GM19238 (cell line): ENCODE measurements at regions not wholly inside any gene's neighbourhood (a gene's known extent, or its start where the extent isn't known, plus 50 kb on each side); places are given as distances from the start of the nearest gene placed in this dataset.
"Not testable (repeated sequence)": the region's sequence is repeated elsewhere in the genome, so short reads cannot be mapped to it uniquely, and the experiment has no call there.

ENCODE experiments used
- DNase-seq: peaks from one replicate; pipeline ENCODE4 v3.0.0; 2011; ENCODE audit warnings: low spot score; ENCODE audit not compliant: insufficient read length

DNA sequence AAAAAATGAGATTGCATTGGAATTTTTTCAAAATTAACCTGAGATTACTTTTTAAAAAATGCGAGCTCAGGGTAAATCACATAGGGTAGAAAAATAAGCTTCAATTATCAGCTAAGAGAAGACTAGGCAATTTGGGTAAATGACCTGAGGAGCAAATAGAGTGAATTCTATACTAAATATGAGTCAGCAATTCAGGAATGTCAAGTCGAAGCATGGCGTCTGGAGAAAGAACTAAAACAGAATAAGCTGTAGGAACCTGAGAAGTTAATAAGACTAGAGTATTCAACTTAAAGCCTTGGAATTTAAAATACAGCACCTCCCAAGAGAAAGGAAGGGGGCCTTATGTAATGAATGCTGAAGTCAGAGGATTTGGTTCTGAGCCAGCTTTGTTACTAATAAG lies 487.0 kb downstream of the SUCLG1 start:
- DNase-seq: no peak

DNA sequence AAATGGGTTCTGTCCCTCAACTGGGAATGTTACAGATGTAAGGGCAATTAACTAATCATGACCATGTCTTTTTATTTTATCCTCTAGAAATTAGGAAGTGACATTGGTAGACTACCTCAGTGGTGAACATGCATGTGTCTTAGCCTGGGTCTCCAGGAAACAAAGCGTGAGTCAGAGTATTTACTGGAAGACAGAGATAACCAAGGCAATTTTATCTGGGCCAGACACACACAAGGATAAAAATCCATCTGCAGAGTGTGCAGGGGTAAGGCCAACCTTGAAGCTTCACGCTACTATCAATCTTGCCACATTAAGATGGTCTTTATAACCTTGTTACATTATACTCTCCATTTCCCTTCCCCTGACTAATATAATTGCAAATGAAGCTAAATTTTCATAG lies 487.5 kb downstream of the SUCLG1 start:
- DNase-seq: no peak

DNA sequence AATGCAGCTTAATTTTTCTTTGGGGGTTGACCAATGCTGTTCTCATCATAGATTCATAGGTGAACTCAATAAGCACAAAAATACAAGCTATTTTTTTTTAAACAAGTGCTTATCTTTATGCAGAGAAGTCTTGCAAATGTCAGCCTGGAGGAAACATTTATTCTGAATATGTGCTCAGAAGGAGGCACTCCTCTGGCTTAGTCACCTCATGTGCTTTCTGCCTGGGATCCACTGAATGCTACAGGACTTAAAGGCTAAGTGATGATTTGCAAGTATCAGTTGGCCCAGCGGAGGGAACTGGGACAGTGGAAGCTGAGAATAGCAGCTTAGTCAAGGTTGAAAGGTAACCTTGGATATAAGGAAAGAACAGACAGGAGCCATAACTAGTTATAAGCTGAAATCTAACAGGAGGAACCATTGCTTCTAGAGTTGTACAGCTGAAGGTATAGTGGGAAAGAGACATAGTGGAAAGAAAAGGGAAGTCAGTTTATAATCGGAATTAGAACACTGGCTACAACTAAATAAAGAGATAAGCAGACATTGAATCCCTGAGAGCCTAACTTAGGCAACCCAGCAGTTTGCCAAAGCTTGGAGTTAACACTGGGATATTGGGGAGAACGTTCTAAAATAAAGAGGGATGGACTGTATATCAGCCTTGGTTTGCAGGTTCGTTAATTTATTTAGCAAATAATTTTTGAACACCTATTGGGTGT lies 488.7 kb downstream of the SUCLG1 start:
- no peak for DNase-seq

DNA sequence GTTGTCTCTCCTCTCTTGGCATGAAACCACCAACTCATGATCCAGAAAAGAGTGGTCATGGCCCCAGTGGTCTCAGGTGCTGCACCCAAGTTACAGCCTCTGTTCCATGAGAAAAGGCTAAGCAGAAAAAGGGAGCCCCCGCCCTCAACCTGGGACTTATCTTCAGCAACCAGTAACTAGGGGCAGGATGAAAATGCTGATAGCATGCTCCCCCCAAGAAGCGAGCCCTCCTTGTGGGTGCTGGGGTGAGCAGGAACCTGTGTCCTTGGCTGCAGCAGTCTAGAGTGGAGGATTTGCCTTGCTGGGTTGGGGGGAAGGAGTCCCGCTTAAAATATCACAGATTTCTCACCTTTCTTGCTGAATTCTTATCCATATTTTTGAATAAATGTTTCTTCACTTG lies 490.0 kb downstream of the SUCLG1 start:
- DNase-seq: no peak

DNA sequence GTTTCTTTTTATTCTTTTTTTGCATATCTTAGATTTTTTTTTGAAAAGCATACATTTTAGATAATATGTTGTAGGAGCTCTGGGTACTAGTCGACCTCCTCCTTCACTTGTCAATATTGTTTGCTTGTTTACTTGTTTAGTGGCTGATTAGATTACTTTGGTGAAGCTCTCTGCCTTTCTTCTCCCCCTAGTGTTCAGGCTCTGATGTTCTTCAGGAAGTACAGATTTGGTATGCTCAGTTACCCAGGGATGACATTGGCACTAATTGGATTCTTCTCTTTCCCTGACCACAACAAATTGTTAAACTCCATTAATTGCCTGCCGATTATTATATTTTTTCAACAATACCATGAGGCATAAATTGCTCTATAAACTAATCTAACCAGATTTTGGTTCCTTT lies 491.2 kb downstream of the SUCLG1 start:
- no peak for DNase-seq

DNA sequence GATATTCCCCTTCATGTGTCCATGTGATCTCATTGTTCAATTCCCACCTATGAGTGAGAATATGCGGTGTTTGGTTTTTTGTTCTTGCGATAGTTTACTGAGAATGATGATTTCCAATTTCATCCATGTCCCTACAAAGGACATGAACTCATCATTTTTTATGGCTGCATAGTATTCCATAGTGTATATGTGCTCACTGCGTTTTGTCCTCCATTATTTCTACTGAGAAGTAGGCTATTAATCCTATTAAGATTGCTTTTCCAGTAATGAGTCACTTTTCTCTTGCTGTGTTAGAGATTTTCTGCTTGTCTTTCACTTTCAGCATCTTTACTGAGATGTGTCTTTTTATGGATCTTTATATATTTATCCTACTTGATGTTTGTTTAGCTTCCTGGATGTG lies 492.1 kb downstream of the SUCLG1 start:
- DNase-seq: not testable (repeated sequence)

DNA sequence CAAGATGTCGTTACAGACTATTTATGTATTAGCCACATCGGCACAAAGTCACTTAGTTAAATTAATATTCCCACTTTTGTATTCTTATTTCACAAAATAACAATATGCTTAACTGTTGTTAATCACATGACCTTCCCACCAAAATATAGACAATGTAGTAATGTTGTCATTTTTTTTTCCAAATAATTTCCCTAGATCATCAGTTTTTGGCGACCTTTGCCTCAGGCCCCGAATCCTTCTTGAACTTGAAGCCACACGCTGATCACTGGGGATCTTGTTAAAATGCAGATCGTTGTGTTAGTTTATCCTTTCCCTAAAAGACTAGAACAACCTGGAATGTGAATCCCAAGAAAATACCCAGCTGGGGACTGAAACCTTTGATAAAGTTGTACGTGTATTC lies 497.6 kb downstream of the SUCLG1 start:
- no peak for DNase-seq

DNA sequence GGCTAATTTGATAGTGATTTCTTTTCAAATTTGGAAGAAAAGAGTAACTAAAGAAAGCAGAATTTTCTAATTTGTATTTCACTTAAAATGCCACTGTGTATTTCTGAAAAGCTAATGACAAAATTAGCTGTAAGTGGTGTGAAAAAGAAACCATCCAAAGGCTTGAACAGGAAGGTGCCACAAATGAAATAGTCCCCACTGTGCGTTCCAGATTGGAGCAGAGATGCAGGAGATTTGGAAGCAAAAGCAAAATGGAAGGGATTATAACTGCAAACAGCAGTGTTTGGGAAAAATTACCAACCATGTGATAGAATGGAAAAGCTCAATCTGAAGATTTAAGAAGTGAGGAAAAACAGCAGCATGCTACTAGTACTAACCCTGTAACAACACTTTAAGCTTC lies 498.7 kb downstream of the SUCLG1 start:
- DNase-seq: no peak

DNA sequence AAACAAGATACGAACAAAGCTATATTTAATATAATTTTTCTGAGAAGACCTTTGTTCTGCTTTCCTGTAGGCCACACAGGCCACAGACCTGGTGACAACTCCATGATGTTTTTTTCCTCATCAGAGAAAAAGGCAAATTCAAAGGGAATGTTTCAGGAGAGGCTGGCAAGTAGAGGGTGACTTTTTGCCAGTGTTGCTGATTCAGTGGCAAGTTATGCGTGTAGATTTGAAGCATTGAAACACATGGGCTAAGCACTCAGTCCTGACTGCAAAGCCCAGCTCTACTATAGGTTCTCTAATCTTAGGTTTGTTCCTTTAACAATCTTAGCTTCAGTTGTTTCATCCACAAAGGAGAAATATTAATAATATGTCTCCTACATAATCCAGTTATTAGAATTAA lies 499.8 kb downstream of the SUCLG1 start:
- no peak for DNase-seq

DNA sequence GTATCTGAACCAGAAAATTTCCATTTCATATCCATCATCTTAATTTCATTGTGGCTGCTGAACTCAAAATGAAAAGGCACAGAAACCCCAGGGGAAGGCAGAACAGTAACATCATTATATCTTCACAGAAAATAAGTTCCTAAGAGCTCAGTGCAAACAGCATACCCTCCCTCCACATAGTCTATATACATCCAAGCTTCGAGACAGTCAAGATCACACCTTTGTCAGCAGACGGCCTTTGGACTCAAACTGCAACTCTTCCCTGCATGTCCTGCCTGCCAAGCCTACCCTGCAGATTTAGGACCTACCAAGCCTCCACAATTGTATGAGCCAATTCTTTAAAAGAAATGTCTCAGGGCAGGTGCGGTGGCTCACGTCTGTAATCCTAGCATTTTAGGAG lies 502.1 kb downstream of the SUCLG1 start:
- no peak for DNase-seq

DNA sequence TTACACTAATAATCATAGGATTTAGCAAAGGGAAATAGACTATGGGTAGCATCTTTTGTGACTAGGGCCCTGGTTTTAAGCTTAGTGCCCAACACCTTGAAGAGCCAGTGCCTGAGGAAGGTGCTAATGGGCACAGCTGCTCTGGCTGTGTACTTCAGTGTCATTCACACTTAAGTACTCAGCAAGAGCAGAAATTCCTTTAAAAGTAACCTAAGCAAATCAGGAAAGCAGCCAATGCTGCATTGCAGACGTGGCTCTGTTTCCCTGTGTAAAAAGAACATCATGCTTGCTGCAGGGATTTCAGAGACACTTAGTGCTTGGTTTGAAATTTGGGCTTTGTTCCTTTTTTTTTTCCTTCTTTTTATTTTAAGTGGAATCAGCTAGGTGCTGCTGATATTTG lies 505.4 kb downstream of the SUCLG1 start:
- no peak for DNase-seq

DNA sequence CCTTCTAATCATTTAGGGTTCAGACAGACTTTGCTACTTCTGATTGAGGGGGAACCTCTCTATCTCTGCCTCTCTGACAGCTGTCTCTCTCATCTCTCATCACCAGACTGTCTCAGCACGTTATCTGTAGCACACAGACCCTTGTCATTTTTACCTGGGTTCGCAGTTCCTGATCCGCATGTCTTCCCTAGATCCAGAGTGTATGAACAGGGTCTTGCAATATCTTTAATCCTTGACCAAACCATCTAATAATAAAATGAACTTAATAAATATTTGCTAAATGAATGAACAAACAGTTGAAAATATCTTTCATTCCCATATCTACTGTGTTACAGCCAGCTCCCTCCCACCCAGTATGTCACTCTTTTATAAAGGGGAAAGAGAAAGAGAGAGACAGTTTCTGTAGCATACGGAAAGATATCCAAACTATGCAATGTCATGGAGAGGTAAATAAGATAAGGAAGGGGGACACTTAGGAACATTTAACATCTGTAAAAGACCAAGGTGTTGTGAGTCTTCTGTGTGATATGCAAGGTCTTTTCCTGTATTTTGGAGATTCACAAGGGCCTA lies 507.6 kb downstream of the SUCLG1 start:
- DNase-seq: no peak

DNA sequence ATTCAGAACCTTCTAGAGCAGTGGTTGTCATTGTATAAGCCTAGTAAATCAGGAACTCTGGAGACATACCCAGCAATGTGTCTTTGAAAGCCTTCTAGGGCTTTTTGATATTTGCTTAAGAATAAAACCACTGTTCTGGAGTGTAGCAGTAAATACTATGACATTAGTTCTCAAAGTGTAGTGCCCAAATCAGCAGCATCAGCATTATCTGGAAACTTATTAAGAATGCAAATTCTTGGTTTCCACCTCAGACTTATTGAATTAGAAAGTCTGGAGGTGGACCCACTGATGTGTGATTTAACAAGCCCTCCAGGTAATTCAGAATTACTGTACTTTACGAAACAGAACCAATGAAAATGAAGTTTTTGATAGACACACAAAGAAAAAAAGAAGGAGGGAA lies 509.7 kb downstream of the SUCLG1 start:
- no peak for DNase-seq

DNA sequence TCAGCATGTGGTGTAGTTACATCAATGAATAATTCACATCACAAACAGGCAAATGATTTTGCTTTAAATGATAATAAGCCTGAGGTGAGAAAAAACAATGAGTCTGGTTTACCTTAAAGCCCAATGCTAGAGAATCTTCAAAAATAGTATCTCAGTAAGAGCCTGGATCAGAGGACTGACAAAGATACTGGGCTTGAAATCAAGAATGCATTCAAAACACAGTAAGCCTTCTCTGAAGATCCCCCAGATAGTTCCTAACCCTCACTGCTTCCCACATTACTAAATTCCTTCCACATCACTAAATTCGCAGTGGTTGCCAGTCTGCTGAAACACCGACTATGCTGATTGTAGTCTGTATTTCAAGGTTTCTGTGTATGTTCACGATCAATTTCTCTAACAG lies 514.9 kb downstream of the SUCLG1 start:
- no peak for DNase-seq

DNA sequence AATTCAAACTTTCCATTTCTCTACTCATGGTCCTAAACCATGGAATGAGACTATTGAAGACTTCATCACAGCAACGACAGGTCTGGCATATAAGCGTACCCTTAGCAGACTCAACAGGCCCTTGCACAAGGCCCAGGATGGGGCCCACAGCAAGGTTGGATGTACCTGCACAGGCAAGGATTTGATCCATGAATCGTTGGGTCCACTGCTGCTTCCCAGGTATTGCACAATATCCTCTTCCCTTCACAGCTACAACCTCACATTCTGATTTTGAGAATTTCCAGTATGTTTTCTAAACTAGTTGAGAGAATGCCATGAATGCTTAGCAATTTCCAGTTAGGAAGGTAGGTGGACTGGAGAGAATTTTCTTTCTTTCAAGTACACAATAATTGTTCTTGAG lies 515.8 kb downstream of the SUCLG1 start:
- DNase-seq: no peak

DNA sequence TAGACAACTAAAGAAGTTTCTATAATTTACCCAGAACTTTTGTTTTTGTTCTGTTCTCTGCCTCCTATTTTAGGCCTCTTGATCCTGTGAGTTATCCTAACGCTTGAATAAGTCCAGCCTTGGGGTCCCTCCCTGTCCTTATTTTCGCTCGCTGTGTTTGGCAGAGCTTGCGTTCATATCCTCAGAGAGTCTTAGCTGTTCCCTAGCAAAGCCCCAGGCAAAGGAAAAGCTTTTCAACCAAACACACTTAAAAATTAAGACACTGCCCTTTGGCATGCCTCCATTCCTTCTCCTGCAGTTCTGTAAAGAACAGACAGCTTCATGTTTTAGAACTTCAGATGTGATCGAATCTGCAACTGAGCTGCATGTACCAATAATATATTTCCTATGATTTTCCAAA lies 517.2 kb downstream of the SUCLG1 start:
- DNase-seq: no peak

DNA sequence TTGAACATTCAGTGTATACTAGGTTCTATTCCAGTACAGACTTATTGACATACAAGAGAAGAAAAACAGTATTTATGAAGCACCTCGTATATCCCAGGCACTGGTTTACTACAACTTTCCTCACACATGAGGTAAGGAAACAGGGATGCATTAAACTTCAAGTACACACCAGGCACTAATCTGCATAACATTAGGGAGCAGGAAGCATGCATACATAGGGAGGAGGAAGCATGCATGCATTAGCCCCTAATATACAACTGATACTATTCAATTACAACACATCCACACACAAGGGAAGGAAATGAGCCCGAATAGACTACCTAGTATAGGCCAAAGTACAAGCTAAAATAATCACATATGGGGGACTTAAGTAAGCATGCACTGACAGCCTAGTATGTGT lies 525.3 kb downstream of the SUCLG1 start:
- DNase-seq: no peak

DNA sequence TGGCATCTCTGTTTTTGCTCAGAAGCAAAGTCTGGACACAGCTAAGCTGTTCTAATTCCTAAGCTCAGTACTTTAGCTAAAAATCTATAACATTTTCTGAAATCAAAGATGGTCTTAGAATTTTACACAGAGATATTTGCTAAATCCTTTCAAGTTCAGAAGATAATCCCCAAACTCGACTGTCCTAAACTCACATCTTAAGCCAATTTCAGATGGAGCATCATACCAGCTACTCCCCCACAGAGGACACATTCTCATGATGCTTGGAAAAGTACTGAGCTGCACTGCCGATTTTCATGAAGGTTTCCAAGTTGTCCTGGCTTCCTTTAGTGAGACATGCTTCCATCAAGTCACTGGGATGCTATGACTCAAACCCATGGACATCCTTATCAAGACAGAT lies 535.5 kb downstream of the SUCLG1 start:
- no peak for DNase-seq

DNA sequence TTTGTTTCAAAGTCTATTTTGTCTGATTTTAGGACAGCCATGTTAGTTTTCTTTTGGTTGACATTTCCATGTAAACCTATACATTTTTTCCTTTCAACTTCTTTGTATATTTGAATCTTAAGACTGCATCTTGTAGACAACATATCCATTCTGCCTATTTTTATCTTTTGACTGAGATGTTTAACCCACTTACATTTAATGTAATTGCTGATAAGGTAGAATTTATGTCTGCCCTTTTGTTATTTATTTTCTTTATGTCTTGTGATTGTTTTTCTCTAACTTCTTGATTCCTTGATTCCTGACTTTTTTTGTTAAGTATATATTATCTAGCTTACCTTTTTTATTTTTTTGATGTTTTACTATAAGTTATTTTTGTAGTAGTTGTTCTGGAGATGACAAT lies 542.5 kb downstream of the SUCLG1 start:
- no peak for DNase-seq

DNA sequence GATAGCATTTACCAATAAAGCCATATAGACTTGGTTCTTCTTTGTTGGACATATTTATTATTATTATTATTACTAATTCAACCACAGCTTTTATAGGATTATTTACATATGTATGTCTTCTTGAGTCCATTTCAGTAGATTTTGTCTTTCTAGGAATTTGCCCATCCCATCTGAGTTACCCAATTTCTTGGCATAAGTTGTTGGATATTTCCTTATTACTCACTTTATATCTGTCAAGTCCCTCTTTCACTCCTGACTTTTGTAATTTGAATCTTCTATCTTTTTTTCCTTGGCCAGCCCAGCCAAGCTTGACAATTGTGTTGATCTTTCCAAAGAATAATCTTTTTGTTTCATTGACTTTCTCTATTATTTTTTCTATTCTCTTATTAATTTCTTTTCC lies 543.7 kb downstream of the SUCLG1 start:
- DNase-seq: no peak

DNA sequence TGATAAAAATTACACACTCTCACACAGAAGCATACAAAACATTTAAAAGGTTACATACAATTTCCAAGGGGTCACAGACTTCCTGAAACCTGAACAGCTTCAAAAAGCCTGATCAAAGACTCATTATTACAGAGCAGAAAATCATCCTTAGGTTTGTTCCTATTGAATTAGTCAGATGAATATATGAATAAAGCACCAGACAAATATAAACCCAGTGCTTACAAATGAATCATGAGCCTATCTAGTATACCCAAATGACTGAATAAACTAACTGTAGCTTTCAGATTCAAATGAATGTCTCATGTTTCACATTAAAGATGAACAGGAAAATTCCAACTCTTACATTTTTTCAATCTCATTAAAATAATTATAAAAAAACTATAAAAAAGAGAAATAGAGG lies 550.3 kb downstream of the SUCLG1 start:
- DNase-seq: no peak

DNA sequence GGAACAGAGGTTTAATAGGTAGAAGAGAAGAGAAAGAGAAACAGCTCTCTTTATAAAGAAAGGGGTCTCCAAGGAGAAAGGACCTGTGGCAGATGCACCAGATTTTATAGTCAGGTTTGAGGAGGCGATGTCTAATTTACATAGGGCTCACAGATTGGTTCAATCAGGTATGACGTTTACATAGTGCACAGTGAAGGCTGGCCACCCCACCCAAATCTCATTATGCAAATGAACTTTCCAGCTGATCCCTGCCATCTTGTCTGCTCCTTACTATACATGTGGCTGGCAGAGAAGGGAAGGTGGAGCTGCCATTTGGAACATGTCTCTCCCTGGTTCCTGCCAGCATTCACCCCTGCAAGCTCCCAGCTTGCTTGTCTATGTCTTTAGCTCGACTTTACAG lies 557.8 kb downstream of the SUCLG1 start:
- no peak for DNase-seq

DNA sequence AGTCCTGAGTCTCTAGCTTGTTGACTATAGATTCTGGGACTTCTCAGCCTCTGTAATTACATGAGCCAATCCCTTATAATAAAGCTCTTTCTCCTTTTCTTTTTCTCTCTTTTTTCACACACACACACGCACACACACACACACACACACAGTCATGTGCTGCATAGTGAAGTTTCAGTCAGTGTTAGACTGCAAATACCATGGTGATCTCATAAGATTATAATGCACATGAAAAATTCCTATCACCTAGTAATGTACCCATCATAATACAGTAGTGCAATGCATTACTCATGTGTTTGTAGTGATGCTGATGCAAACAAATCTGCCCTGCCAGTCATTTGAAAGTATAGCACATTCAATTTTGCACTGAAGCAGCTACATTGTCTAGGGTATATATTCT lies 558.2 kb downstream of the SUCLG1 start:
- DNase-seq: no peak

DNA sequence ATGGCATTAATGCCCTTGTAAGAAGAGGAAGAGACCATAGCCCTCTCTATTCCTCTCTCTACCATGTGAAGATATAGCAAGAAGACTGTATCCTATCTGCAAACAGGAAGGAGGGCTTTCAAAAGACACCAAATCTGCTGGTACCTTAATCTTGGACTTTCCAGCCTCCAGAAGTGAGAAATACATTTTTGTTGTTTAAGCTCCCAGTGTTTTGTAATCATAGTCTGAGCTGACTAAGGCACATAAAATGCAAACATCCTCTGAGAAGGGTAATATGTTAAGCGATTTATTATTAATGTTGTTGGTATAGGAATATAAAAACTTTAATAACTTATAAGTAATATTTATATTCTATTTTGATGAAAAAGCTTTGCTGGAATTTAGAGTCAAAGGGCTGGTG lies 559.8 kb downstream of the SUCLG1 start:
- DNase-seq: no peak
